Activated CD8-positive, alpha-beta T cell treated with anti-CD3 and anti-CD28 coated beads for 36 hours (primary cell): ENCODE measurements at regions not wholly inside any gene's neighbourhood (a gene's known extent, or its start where the extent isn't known, plus 50 kb on each side); places are given as distances from the start of the nearest gene placed in this dataset.

ENCODE experiments used
- ATAC-seq: fragments of 200-7000 bp; cut with Tn5 transposase; one replicate; pipeline ENCODE4 v1.10.0; 2021; ENCODE audit warnings: mild to moderate bottlenecking, moderate library complexity
- CTCF ChIA-PET: fragments of 350-600 bp; sonication (Branson Sonifier 250); formaldehyde crosslinking; loops from one replicate; lab custom pipeline; 2021; ENCODE audit warnings: antibody characterized with exemption; lab: Charles Lee
- POLR2A ChIA-PET: fragments of 350-600 bp; sonication (Branson Sonifier 250); formaldehyde crosslinking; loops from one replicate; lab custom pipeline; 2021; ENCODE audit warnings: antibody characterized with exemption; lab: Charles Lee
- DNase-seq: peaks from one replicate; pipeline ENCODE4 v3.0.0-alpha.2; 2020
- H3K27ac Mint-ChIP-seq: one replicate; pipeline ENCODE4 v1.8.0; 2021; ENCODE audit warnings: mild to moderate bottlenecking, mixed read lengths
- H3K27me3 Mint-ChIP-seq: one replicate; pipeline ENCODE4 v1.8.0; 2021; ENCODE audit warnings: mixed read lengths
- H3K36me3 Mint-ChIP-seq: one replicate; pipeline ENCODE4 v1.8.0; 2021; ENCODE audit warnings: low read depth, mixed read lengths
- H3K4me1 Mint-ChIP-seq: one replicate; pipeline ENCODE4 v1.8.0; 2021; ENCODE audit warnings: low read depth, mixed read lengths
- H3K4me3 Mint-ChIP-seq: one replicate; pipeline ENCODE4 v1.8.0; 2021; ENCODE audit warnings: mild to moderate bottlenecking, moderate library complexity, mixed read lengths
- H3K9me3 Mint-ChIP-seq: one replicate; pipeline ENCODE4 v1.8.0; 2021; ENCODE audit warnings: mixed read lengths
- intact Hi-C: fragments of 100-400 bp; cut with micrococcal nuclease; formaldehyde crosslinking; loops from one replicate; pipeline ENCODE4 v1.10.0; 2022
- TF ChIP-seq, protein P1 (sequence below): fragments of 200-600 bp; IDR thresholded peaks from one replicate; pipeline ENCODE4 v1.8.0; 2022; ENCODE audit warnings: antibody characterized with exemption, mild to moderate bottlenecking

DNA sequence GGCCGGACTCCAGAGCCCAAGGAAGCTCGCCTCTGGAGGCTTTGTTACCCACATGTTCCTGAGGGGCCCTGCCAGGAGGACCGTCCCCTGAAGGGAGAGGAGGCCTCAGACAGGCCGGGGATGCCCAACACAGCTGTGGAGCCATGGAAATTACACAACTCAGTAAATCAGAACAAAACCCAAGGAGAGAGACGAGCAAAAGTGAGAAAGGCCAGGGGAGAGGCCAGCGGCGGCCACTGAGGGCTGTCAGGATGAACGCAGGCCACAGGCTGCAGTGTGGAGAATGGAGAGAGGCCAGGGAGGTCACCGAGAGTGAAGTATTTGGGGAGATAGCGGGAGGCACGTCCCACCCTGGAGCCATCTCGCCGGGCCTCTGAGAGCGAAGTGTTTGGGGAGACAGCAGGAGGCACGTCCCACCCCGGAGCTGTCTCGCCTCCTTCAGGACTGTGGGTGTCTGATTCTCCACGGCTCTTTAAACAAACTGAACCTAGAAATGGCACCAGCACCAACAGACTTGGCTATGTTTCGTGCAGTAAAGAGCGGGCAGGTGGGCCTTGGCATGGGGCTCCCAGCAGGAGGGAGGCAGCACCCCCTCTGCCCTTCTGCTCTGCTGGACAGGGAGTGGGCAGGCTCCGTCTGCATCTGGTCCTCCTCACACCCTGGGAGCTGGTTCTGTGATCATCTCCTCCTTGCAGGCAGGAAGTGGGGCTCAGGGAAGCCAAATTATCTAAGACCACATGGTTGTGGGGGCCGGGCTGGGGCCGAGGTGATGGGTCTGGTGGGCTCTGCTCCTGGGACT lies 91.0 kb downstream of the YTHDF1 start:
- ChIA-PET POLR2A (interaction anchor here (1.0 kb wide), 1 partner anchor 8 kb away, joined by 3 read pairs; no protein-coding TSS in a partner anchor), CTCF (no interaction called here)
- H3K9me3 Mint-ChIP-seq, result no peaks in the 10 kb centered on the region
- intact Hi-C loops, result no loop called here
- H3K36me3 Mint-ChIP-seq, result no peaks in the 10 kb centered on the region
- H3K4me1 Mint-ChIP-seq, result no peaks in the 10 kb centered on the region
- ATAC-seq, result no peak
- no peak overlapping the region for H3K27ac Mint-ChIP-seq
- H3K4me3 Mint-ChIP-seq, result no peak overlapping the region
- H3K27me3 Mint-ChIP-seq, result peaks cover 15% of the 10 kb centered on the region
- no peak for DNase-seq
- TF ChIP-seq, protein P1, sequence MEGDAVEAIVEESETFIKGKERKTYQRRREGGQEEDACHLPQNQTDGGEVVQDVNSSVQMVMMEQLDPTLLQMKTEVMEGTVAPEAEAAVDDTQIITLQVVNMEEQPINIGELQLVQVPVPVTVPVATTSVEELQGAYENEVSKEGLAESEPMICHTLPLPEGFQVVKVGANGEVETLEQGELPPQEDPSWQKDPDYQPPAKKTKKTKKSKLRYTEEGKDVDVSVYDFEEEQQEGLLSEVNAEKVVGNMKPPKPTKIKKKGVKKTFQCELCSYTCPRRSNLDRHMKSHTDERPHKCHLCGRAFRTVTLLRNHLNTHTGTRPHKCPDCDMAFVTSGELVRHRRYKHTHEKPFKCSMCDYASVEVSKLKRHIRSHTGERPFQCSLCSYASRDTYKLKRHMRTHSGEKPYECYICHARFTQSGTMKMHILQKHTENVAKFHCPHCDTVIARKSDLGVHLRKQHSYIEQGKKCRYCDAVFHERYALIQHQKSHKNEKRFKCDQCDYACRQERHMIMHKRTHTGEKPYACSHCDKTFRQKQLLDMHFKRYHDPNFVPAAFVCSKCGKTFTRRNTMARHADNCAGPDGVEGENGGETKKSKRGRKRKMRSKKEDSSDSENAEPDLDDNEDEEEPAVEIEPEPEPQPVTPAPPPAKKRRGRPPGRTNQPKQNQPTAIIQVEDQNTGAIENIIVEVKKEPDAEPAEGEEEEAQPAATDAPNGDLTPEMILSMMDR, result no peak

DNA sequence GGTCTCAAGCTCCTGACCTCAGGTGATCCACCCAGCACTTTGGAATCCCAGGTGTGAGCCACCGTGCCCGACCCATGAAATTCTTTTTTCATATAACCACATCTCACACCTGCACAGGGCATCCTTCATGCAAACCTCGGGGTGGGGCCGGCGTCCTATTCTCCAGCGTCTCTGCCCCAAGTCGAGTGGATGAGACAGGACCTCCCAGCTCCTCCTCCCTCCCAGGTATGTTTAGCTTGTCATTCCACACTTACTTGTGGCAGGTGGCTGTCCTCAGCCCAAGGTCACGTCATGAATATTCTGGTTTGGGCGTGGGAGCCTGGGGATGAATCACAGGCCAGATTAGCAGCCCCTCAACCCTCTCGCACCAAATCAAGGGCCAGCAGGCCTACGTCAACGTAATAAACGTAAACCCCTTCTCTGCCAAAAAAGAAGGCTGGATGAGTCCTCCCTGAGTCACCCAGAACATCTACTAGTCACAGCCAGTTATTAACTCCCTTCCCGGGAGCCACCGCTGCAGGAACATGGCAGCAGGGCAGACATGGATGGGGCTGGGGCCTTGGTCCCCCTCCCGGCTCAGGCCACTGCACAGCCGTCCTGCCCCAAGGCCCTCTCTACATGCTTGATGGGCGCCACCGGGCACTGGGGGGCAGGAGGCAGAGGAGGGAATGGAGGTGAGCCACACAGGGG lies 91.7 kb downstream of the YTHDF1 start:
- POLR2A ChIA-PET, result interaction anchor here (1.0 kb wide), 1 partner anchor 9 kb away, joined by 3 read pairs; no protein-coding TSS in a partner anchor
- intact Hi-C loops, result no loop called here
- H3K36me3 Mint-ChIP-seq, result no peaks in the 10 kb centered on the region

DNA sequence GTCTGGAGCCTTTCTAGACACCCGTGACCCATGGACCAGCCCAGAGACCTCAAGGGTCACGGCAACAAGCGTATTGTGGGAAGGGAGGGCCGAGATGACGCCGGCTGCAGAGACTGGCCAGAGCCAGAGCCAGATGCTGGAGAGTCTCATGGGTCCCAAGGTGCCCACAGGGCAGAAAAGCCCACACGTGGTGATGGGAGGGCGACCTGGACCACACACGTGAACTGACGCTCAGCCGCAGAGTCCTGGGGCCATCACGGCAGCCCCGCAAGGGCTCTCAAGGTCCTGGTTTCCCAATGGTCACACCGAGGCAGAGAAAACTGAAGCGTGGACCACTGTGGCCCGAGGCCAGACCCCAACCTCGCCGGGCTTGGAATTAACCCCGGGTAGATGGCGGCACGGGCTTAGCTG lies 92.6 kb downstream of the YTHDF1 start:
- Mint-ChIP-seq H3K9me3 (no peaks in the 10 kb centered on the region), H3K36me3 (no peaks in the 10 kb centered on the region), H3K4me3 (no peak overlapping the region), H3K27me3 (peaks cover 5% of the 10 kb centered on the region), H3K27ac (no peak overlapping the region), H3K4me1 (no peaks in the 10 kb centered on the region)
- POLR2A ChIA-PET, result no interaction called here
- intact Hi-C loops, result no loop called here
- ATAC-seq, result no peak
- TF ChIP-seq, protein P1, result no peak
- CTCF ChIA-PET, result no interaction called here
- no peak for DNase-seq

More for the DNA sequence above, 91.7 kb downstream of the YTHDF1 start:
- Mint-ChIP-seq H3K4me1 (no peaks in the 10 kb centered on the region), H3K27me3 (peaks cover 8% of the 10 kb centered on the region), H3K9me3 (no peaks in the 10 kb centered on the region), H3K4me3 (no peak overlapping the region), H3K27ac (no peak overlapping the region)
- CTCF ChIA-PET, result no interaction called here
- TF ChIP-seq, protein P1, result no peak
- ATAC-seq (no peak), DNase-seq (no peak)

DNA sequence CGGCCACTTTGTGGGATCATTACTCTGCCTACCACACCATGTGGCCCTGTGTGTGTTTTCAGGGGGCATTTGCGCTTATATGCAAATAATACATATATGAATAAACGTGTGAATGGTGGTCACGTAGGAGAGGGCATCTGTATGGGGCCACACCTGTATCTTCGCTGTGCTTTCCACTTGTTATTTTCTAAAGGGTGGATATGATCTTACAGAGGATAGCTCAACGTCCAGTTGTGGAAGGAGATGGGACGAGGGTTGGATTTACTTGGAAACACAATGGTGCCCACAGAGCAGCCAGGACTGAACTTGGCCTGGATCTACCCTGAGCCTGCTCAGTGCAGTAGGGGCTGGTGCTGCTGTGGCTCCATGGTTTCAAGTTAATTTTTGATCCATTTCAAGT lies 93.3 kb downstream of the YTHDF1 start:
- Mint-ChIP-seq H3K27ac (no peak overlapping the region), H3K9me3 (no peaks in the 10 kb centered on the region), H3K27me3 (peaks cover 6% of the 10 kb centered on the region), H3K36me3 (no peaks in the 10 kb centered on the region), H3K4me1 (no peaks in the 10 kb centered on the region), H3K4me3 (no peak overlapping the region)
- POLR2A ChIA-PET, result no interaction called here
- intact Hi-C loops, result no loop called here
- ATAC-seq (no peak), DNase-seq (no peak)
- TF ChIP-seq, protein P1, result no peak
- CTCF ChIA-PET, result no interaction called here
